GM23338 (cell line): ENCODE measurements at regions not wholly inside any gene's neighbourhood (a gene's known extent, or its start where the extent isn't known, plus 50 kb on each side); places are given as distances from the start of the nearest gene placed in this dataset.

ENCODE experiments used
- ATAC-seq: fragments of 200-7000 bp; cut with Tn5 transposase; 3 replicates; pipeline ENCODE4 v1.9.1; 2020
- DNase-seq: peaks from one replicate; pipeline ENCODE4 v3.0.0-alpha.2; 2015; ENCODE audit warnings: low spot score
- H2AFZ ChIP-seq: fragments of 200-600 bp; sonication (generic); 2 replicates; pipeline ENCODE4 v1.8.0; 2016; ENCODE audit warnings: antibody characterized with exemption, mild to moderate bottlenecking, moderate library complexity
- H3F3A ChIP-seq: fragments of 200-600 bp; sonication (generic); replicated peaks from 2 replicates; pipeline ENCODE4 v1.8.0; 2017; ENCODE audit warnings: antibody characterized with exemption, mixed run types, low read depth
- H3K27ac ChIP-seq: fragments of 200-600 bp; sonication (generic); 2 replicates; pipeline ENCODE4 v1.6.1; 2016; ENCODE audit warnings: low read depth
- H3K27me3 ChIP-seq: fragments of 200-600 bp; sonication (generic); 2 replicates; pipeline ENCODE4 v1.8.0; 2016; ENCODE audit warnings: mild to moderate bottlenecking, mixed run types, moderate library complexity; ENCODE audit not compliant: insufficient read depth
- H3K36me3 ChIP-seq: fragments of 200-600 bp; sonication (generic); 2 replicates; pipeline ENCODE4 v1.8.0; 2016; ENCODE audit warnings: mild to moderate bottlenecking; ENCODE audit not compliant: insufficient read depth
- H3K4me1 ChIP-seq: fragments of 200-600 bp; sonication (generic); 2 replicates; pipeline ENCODE4 v1.8.0; 2016; ENCODE audit warnings: mild to moderate bottlenecking, moderate library complexity; ENCODE audit not compliant: insufficient read depth
- H3K4me2 ChIP-seq: fragments of 200-600 bp; sonication (generic); 2 replicates; pipeline ENCODE4 v1.7.1; 2017; ENCODE audit warnings: mixed run types
- H3K4me3 ChIP-seq: fragments of 200-600 bp; sonication (generic); 2 replicates; pipeline ENCODE4 v1.6.1; 2016; ENCODE audit warnings: mixed run types
- H3K79me2 ChIP-seq: fragments of 200-600 bp; sonication (generic); replicated peaks from 2 replicates; pipeline ENCODE4 v1.8.0; 2017; ENCODE audit warnings: mild to moderate bottlenecking; ENCODE audit not compliant: insufficient read depth
- H3K9me2 ChIP-seq: fragments of 200-600 bp; sonication (generic); 2 replicates; pipeline ENCODE4 v1.8.0; 2017; ENCODE audit not compliant: insufficient read depth
- H4K20me1 ChIP-seq: fragments of 200-600 bp; sonication (generic); replicated peaks from 2 replicates; pipeline ENCODE4 v1.8.0; 2017; ENCODE audit warnings: mild to moderate bottlenecking; ENCODE audit not compliant: insufficient read depth
- H3K27ac Mint-ChIP-seq: 2 replicates; pipeline ENCODE4 v1.8.0; 2020; ENCODE audit warnings: inconsistent platforms, mild to moderate bottlenecking, moderate library complexity, mixed read lengths
- H3K27me3 Mint-ChIP-seq: 3 replicates; pipeline ENCODE4 v1.8.0; 2022; ENCODE audit warnings: low read depth, mild to moderate bottlenecking, moderate library complexity, mixed read lengths, inconsistent platforms; ENCODE audit not compliant: insufficient read depth, poor library complexity
- H3K36me3 Mint-ChIP-seq: 3 replicates; pipeline ENCODE4 v1.8.0; 2021; ENCODE audit warnings: low read depth, mild to moderate bottlenecking, inconsistent platforms, moderate library complexity, mixed read lengths
- H3K4me1 Mint-ChIP-seq: 3 replicates; pipeline ENCODE4 v1.8.0; 2020; ENCODE audit warnings: mild to moderate bottlenecking, inconsistent platforms, mixed read lengths
- H3K4me3 Mint-ChIP-seq: 3 replicates; pipeline ENCODE4 v1.8.0; 2021; ENCODE audit warnings: moderate library complexity, mild to moderate bottlenecking, inconsistent platforms, mixed read lengths
- H3K9me3 Mint-ChIP-seq: 3 replicates; pipeline ENCODE4 v1.8.0; 2020; ENCODE audit warnings: moderate library complexity, mild to moderate bottlenecking, inconsistent platforms, mixed read lengths
- CREB1 ChIP-seq: fragments of 250-450 bp; sonication (Bioruptor Pico); IDR thresholded peaks from 2 replicates; pipeline ENCODE4 v1.5.0; 2020; ENCODE audit warnings: low read depth, mild to moderate bottlenecking, moderate library complexity
- CTCF ChIP-seq, 2 experiments: fragments of 200-600 bp in 1 of 2; sonication (generic) in 1 of 2; conservative IDR thresholded peaks; 2 replicates each; pipeline versions ENCODE4 v1.5.1 to v1.6.1; 2016 to 2017; ENCODE audit warnings: antibody characterized with exemption in 2 of 2, low read depth in 2 of 2, mild to moderate bottlenecking in 2 of 2, moderate library complexity in 1 of 2
- ETS1 ChIP-seq: IDR thresholded peaks from 2 replicates; pipeline ENCODE4 v1.6.1; 2016; ENCODE audit warnings: antibody characterized with exemption
- EZH2 ChIP-seq: fragments of 200-600 bp; sonication (generic); IDR thresholded peaks from one replicate; pipeline ENCODE4 v1.8.0; 2017; ENCODE audit warnings: antibody characterized with exemption, mild to moderate bottlenecking, low read depth; ENCODE audit not compliant: unreplicated experiment
- EZH2phosphoT487 ChIP-seq: fragments of 200-600 bp; sonication (generic); IDR thresholded peaks from one replicate; pipeline ENCODE4 v1.8.1; 2018; ENCODE audit warnings: antibody characterized with exemption; ENCODE audit not compliant: unreplicated experiment
- JUNB ChIP-seq: IDR thresholded peaks from one replicate; pipeline ENCODE4 v1.6.1; 2016; ENCODE audit warnings: antibody characterized with exemption; ENCODE audit not compliant: unreplicated experiment
- NANOG ChIP-seq: IDR thresholded peaks from 2 replicates; pipeline ENCODE4 v1.6.1; 2016; ENCODE audit warnings: antibody characterized with exemption, borderline replicate concordance
- POLR2AphosphoS5 ChIP-seq: IDR thresholded peaks from 2 replicates; pipeline ENCODE4 v1.6.1; 2016; ENCODE audit warnings: antibody characterized with exemption, low read depth
- REST ChIP-seq: IDR thresholded peaks from one replicate; pipeline ENCODE4 v1.6.1; 2018; ENCODE audit warnings: antibody characterized with exemption; ENCODE audit not compliant: unreplicated experiment
- STAT1 ChIP-seq: IDR thresholded peaks from one replicate; pipeline ENCODE4 v1.6.1; 2016; ENCODE audit warnings: antibody characterized with exemption; ENCODE audit not compliant: unreplicated experiment
- ZNF114 ChIP-seq: fragments of 250-450 bp; sonication (Bioruptor Pico); IDR thresholded peaks from 2 replicates; pipeline ENCODE4 v1.5.0; 2020; ENCODE audit warnings: mild to moderate bottlenecking, moderate library complexity
- ZNF331 ChIP-seq: fragments of 250-450 bp; sonication (Bioruptor Pico); IDR thresholded peaks from 2 replicates; pipeline ENCODE4 v1.5.0; 2020; ENCODE audit warnings: low read depth, mild to moderate bottlenecking, moderate library complexity
- ZNF462 ChIP-seq: fragments of 250-450 bp; sonication (Bioruptor Pico); IDR thresholded peaks from 2 replicates; pipeline ENCODE4 v1.5.0; 2020; ENCODE audit warnings: mild to moderate bottlenecking, moderate library complexity

- peaks cover 6% of the 10 kb centered on the region; the same call in 1 of the 3 replicates for H3K9me3 Mint-ChIP-seq
- Histone ChIP-seq H3K4me2 (peak overlapping the region; percentile 66), H3K36me3 (peaks cover 5% of the 10 kb centered on the region; the same call in 1 of the 2 replicates), H3K4me1 (peaks cover 9% of the 10 kb centered on the region; the same call in 1 of the 2 replicates), H4K20me1 (no peaks in the 10 kb centered on the region), H3F3A (no peaks in the 10 kb centered on the region), H3K27me3 (no peaks in the 10 kb centered on the region), H3K4me3 (no peak overlapping the region; the same call in 1 of the 2 replicates), H3K79me2 (no peaks in the 10 kb centered on the region), H2AFZ (peak overlapping the region; percentile 58), H3K27ac (no peak overlapping the region), H3K9me2 (no peaks in the 10 kb centered on the region)
- H3K4me1 Mint-ChIP-seq, result peaks cover 5% of the 10 kb centered on the region
- DNase-seq, result peak; percentile 7
- H3K27ac Mint-ChIP-seq, result 0 out of 2 replicates have a peak overlapping the region, but pooled peaks have one; percentile 45
- TF ChIP-seq REST (no peak), EZH2phosphoT487 (no peak), CTCF (conservative IDR thresholded peaks at IDR 0.05; ENCODE audit: low read depth in 2 of 2) (no peak), NANOG (no peak), POLR2AphosphoS5 (no peak), STAT1 (no peak), ZNF331 (CRISPR knock-in tag) (no peak), JUNB (no peak), ETS1 (no peak), CREB1 (no peak), EZH2 (no peak), ZNF114 (CRISPR knock-in tag) (no peak), ZNF462 (CRISPR knock-in tag) (no peak)
- H3K4me3 Mint-ChIP-seq, result no peak overlapping the region
- peaks cover 3% of the 10 kb centered on the region for H3K27me3 Mint-ChIP-seq
- no peaks in the 10 kb centered on the region for H3K36me3 Mint-ChIP-seq
- no peak for ATAC-seq
These were observed 52.2 kb upstream of the CD163 start for GRCh38 chr12:7555752-7556151.
